Hepatocyte (in vitro differentiated cells): ENCODE measurements at regions not wholly inside any gene's neighbourhood (a gene's known extent, or its start where the extent isn't known, plus 50 kb on each side); places are given as distances from the start of the nearest gene placed in this dataset.

Experiments
- DNase-seq: peaks from one replicate; pipeline ENCODE4 v3.0.0-alpha.2; 2016; ENCODE audit warnings: low spot score
- H2AFZ ChIP-seq: fragments of 200-600 bp; sonication (generic); 2 replicates; pipeline ENCODE4 v1.6.0; 2016; ENCODE audit warnings: antibody characterized with exemption, mild to moderate bottlenecking
- H3K27ac ChIP-seq: fragments of 200-600 bp; sonication (generic); 2 replicates; pipeline ENCODE4 v1.5.1; 2016; ENCODE audit warnings: mild to moderate bottlenecking
- H3K27me3 ChIP-seq: fragments of 200-600 bp; sonication (generic); 2 replicates; pipeline ENCODE4 v1.6.1; 2016
- H3K36me3 ChIP-seq: fragments of 200-600 bp; sonication (generic); replicated peaks from 2 replicates; pipeline ENCODE4 v1.5.1; 2016; ENCODE audit warnings: low read depth; ENCODE audit not compliant: insufficient read depth
- H3K4me1 ChIP-seq: fragments of 200-600 bp; sonication (generic); 2 replicates; pipeline ENCODE4 v1.5.1; 2016; ENCODE audit warnings: mild to moderate bottlenecking, moderate library complexity; ENCODE audit not compliant: insufficient read depth
- H3K4me2 ChIP-seq: fragments of 200-600 bp; sonication (generic); 2 replicates; pipeline ENCODE4 v1.6.0; 2016
- H3K4me3 ChIP-seq: fragments of 200-600 bp; sonication (generic); 2 replicates; pipeline ENCODE4 v1.5.1; 2016; ENCODE audit warnings: mild to moderate bottlenecking
- H3K79me2 ChIP-seq: fragments of 200-600 bp; sonication (generic); 2 replicates; pipeline ENCODE4 v1.6.0; 2017; ENCODE audit warnings: mild to moderate bottlenecking
- H3K9me2 ChIP-seq: fragments of 200-600 bp; sonication (generic); replicated peaks from 2 replicates; pipeline ENCODE4 v1.6.0; 2017; ENCODE audit warnings: mild to moderate bottlenecking; ENCODE audit not compliant: insufficient read depth
- H3K9me3 ChIP-seq: fragments of 200-600 bp; sonication (generic); 2 replicates; pipeline ENCODE4 v1.5.1; 2016; ENCODE audit warnings: low read depth, mild to moderate bottlenecking
- H4K20me1 ChIP-seq: fragments of 200-600 bp; sonication (generic); 2 replicates; pipeline ENCODE4 v1.6.0; 2016; ENCODE audit warnings: mild to moderate bottlenecking; ENCODE audit not compliant: insufficient read depth, poor library complexity, severe bottlenecking
- CTCF ChIP-seq: fragments of 200-600 bp; sonication (generic); IDR thresholded peaks from 2 replicates; pipeline ENCODE4 v1.5.1; 2016; ENCODE audit warnings: antibody characterized with exemption, mild to moderate bottlenecking; ENCODE audit not compliant: poor library complexity
- EZH2 ChIP-seq: fragments of 200-600 bp; sonication (generic); IDR thresholded peaks from 2 replicates; pipeline ENCODE4 v1.6.1; 2016; ENCODE audit warnings: antibody characterized with exemption, mild to moderate bottlenecking, borderline replicate concordance
- EZH2phosphoT487 ChIP-seq: fragments of 200-600 bp; sonication (generic); IDR thresholded peaks from one replicate; pipeline ENCODE4 v1.6.1; 2018; ENCODE audit warnings: antibody characterized with exemption, mild to moderate bottlenecking, low read depth, moderate library complexity; ENCODE audit not compliant: unreplicated experiment, severe bottlenecking
- WGBS: methylation state at CpG from one replicate; pipeline ENCODE4 v1.1.6; 2016; ENCODE audit warnings: low lambda C conversion rate; ENCODE audit errors: missing lambda C conversion rate; 5-methylcytosine and 5-hydroxymethylcytosine counted together

- 69% methylated on average over 5 of the region's 5 CpGs for WGBS
- no peaks in the 10 kb centered on the region for H3K36me3 ChIP-seq
Observed at GRCh38 chr1:238458899-238459298, 568.2 kb upstream of the ZP4 start.

GRCh38 chr1:238457610-238458009 is 566.9 kb upstream of the ZP4 start:
- no peaks in the 10 kb centered on the region for H3K9me3 ChIP-seq
- H4K20me1 ChIP-seq: no peaks in the 10 kb centered on the region
- no peak overlapping the region for H3K4me2 ChIP-seq
- no peaks in the 10 kb centered on the region for H3K79me2 ChIP-seq
- no peak overlapping the region for H2AFZ ChIP-seq
- TF ChIP-seq EZH2: no peak
- no peak for DNase-seq
- H3K27me3 ChIP-seq: no peaks in the 10 kb centered on the region
- H3K36me3 ChIP-seq: no peaks in the 10 kb centered on the region
- no peak overlapping the region for H3K4me3 ChIP-seq
- H3K27ac ChIP-seq: no peak overlapping the region
- H3K9me2 ChIP-seq: no peaks in the 10 kb centered on the region
- H3K4me1 ChIP-seq: no peaks in the 10 kb centered on the region

More at GRCh38 chr1:238458899-238459298, 568.2 kb upstream of the ZP4 start:
- H3K4me2 ChIP-seq: no peak overlapping the region
- DNase-seq: no peak
- H3K27ac ChIP-seq: no peak overlapping the region
- TF ChIP-seq CTCF (no peak), EZH2phosphoT487 (no peak), EZH2 (no peak)
- H3K9me2 ChIP-seq: no peaks in the 10 kb centered on the region
- no peak overlapping the region for H3K4me3 ChIP-seq
- H3K4me1 ChIP-seq: no peaks in the 10 kb centered on the region
- H3K9me3 ChIP-seq: no peaks in the 10 kb centered on the region
- no peak overlapping the region for H2AFZ ChIP-seq
- no peaks in the 10 kb centered on the region for H4K20me1 ChIP-seq
- no peaks in the 10 kb centered on the region for H3K79me2 ChIP-seq
- H3K27me3 ChIP-seq: no peaks in the 10 kb centered on the region

GRCh38 chr1:238451781-238452310 is 561.1 kb upstream of the ZP4 start:
- H3K79me2 ChIP-seq: no peaks in the 10 kb centered on the region
- WGBS: 88% methylated on average over 4 of the region's 4 CpGs
- DNase-seq: no peak
- H3K36me3 ChIP-seq: no peaks in the 10 kb centered on the region
- H3K4me3 ChIP-seq: no peak overlapping the region
- H3K9me3 ChIP-seq: no peaks in the 10 kb centered on the region
- no peaks in the 10 kb centered on the region for H3K9me2 ChIP-seq
- H3K4me1 ChIP-seq: no peaks in the 10 kb centered on the region
- H2AFZ ChIP-seq: no peak overlapping the region
- no peak overlapping the region for H3K4me2 ChIP-seq
- no peaks in the 10 kb centered on the region for H4K20me1 ChIP-seq
- no peaks in the 10 kb centered on the region for H3K27me3 ChIP-seq
- TF ChIP-seq EZH2 (no peak), EZH2phosphoT487 (no peak), CTCF (no peak)
- no peak overlapping the region for H3K27ac ChIP-seq

- Histone ChIP-seq H4K20me1 (no peaks in the 10 kb centered on the region), H3K27ac (no peak overlapping the region), H2AFZ (no peak overlapping the region), H3K9me2 (no peaks in the 10 kb centered on the region), H3K79me2 (no peaks in the 10 kb centered on the region), H3K9me3 (no peaks in the 10 kb centered on the region), H3K36me3 (no peaks in the 10 kb centered on the region), H3K4me2 (no peak overlapping the region), H3K4me1 (no peaks in the 10 kb centered on the region), H3K4me3 (no peak overlapping the region), H3K27me3 (no peaks in the 10 kb centered on the region)
- TF ChIP-seq CTCF: no peak
- no peak for TF ChIP-seq EZH2phosphoT487
- no peak for TF ChIP-seq EZH2
- DNase-seq: no peak
Observed at GRCh38 chr1:238450976-238451375, 560.3 kb upstream of the ZP4 start.
